ENCODE measurements at regions not wholly inside any gene's neighbourhood (a gene's known extent, or its start where the extent isn't known, plus 50 kb on each side); places are given as distances from the start of the nearest gene placed in this dataset.

- no peak overlapping the region for H4K5ac ChIP-seq (ENCODE audit: insufficient read length, low read depth, low read length)
- no peaks in the 10 kb centered on the region for H3K27me3 ChIP-seq (ENCODE audit: insufficient read depth, low read length)
- H3K23me2 ChIP-seq (ENCODE audit: insufficient read length, low read depth, low read length, poor library complexity, severe bottlenecking) = no peaks in the 10 kb centered on the region
- H3K14ac ChIP-seq (ENCODE audit: insufficient read depth, low read length) = no peak overlapping the region
- H3K4me3 Mint-ChIP-seq = no peak overlapping the region
- no peaks in the 10 kb centered on the region for H3K9me3 ChIP-seq (ENCODE audit: control insufficient read depth, low read depth, low read length)
- H3K4me2 ChIP-seq (ENCODE audit: insufficient read depth, insufficient read length, low read length) = no peak overlapping the region
- H3K79me1 ChIP-seq (ENCODE audit: insufficient read depth, low read depth, low read length, poor library complexity, severe bottlenecking) = no peaks in the 10 kb centered on the region
- no peak overlapping the region for H2BK5ac ChIP-seq (ENCODE audit: insufficient read length, low read length)
- peaks cover 0 to 6% of the 10 kb centered on the region in 2 experiments; a peak in 1 of 5 replicates for H3K9me3 Mint-ChIP-seq
- TF ChIP-seq, protein P1, sequence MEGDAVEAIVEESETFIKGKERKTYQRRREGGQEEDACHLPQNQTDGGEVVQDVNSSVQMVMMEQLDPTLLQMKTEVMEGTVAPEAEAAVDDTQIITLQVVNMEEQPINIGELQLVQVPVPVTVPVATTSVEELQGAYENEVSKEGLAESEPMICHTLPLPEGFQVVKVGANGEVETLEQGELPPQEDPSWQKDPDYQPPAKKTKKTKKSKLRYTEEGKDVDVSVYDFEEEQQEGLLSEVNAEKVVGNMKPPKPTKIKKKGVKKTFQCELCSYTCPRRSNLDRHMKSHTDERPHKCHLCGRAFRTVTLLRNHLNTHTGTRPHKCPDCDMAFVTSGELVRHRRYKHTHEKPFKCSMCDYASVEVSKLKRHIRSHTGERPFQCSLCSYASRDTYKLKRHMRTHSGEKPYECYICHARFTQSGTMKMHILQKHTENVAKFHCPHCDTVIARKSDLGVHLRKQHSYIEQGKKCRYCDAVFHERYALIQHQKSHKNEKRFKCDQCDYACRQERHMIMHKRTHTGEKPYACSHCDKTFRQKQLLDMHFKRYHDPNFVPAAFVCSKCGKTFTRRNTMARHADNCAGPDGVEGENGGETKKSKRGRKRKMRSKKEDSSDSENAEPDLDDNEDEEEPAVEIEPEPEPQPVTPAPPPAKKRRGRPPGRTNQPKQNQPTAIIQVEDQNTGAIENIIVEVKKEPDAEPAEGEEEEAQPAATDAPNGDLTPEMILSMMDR (conservative IDR thresholded peaks at IDR 0.05) = no peak
- H3K4ac ChIP-seq (ENCODE audit: low read depth, low read length) = no peak overlapping the region
- no peak overlapping the region for H2BK15ac ChIP-seq (ENCODE audit: low read depth, low read length)
- H3T11ph ChIP-seq (ENCODE audit: low read length) = no peak overlapping the region
- no peak overlapping the region for H4K8ac ChIP-seq (replicated peaks; ENCODE audit: insufficient read length, low read depth, low read length)
- H3K23ac ChIP-seq (ENCODE audit: insufficient read length, low read depth, low read length) = no peak overlapping the region
- H4K91ac ChIP-seq (ENCODE audit: insufficient read length, low read depth, low read length) = no peak overlapping the region
- H2BK20ac ChIP-seq (ENCODE audit: low read depth, low read length, poor library complexity, severe bottlenecking) = no peak overlapping the region
- H2BK12ac ChIP-seq (ENCODE audit: insufficient read length, low read depth, low read length) = no peak overlapping the region
- H3K18ac ChIP-seq (ENCODE audit: insufficient read length, low read depth, low read length) = no peak overlapping the region
- H2BK120ac ChIP-seq (ENCODE audit: low read depth, low read length, poor library complexity, severe bottlenecking) = no peak overlapping the region
- no peaks in the 10 kb centered on the region for H4K20me1 ChIP-seq (ENCODE audit: control insufficient read depth, insufficient read depth, insufficient read length)
- no peaks in the 10 kb centered on the region for H3K4me1 Mint-ChIP-seq
- H3K36me3 Mint-ChIP-seq (ENCODE audit: insufficient read depth in 1 of 3, low read depth in 3 of 3) = no peaks in the 10 kb centered on the region
- no peak overlapping the region for H2AK5ac ChIP-seq (ENCODE audit: insufficient read length, low read length)
- DNase-seq = no peak
- no peak overlapping the region for H3K9ac ChIP-seq (ENCODE audit: extremely low read depth, insufficient read length, low read length)
- no peaks in the 10 kb centered on the region for H3K27me3 Mint-ChIP-seq (ENCODE audit: low read depth)
- WGBS (ENCODE audit: extremely low coverage, insufficient read length, low lambda C conversion rate) = no CpG with 5 or more reads among the region's 2 CpGs
- H2AFZ ChIP-seq (ENCODE audit: low read length) = no peak overlapping the region
- no peak overlapping the region for H3K27ac ChIP-seq (ENCODE audit: insufficient read length, low read depth, low read length)
- no peak overlapping the region for H3K56ac ChIP-seq (ENCODE audit: insufficient read length, low read depth, low read length)
- H3K4me1 ChIP-seq (ENCODE audit: insufficient read depth, low read length) = no peaks in the 10 kb centered on the region
- H3K27ac Mint-ChIP-seq = no peak overlapping the region
- H3K79me2 ChIP-seq (ENCODE audit: insufficient read depth, low read length) = no peaks in the 10 kb centered on the region
Observed at GRCh38 chr5:162473041-162473714, 405.6 kb downstream of the GABRG2 start.
